ENCODE measurements at regions not wholly inside any gene's neighbourhood (a gene's known extent, or its start where the extent isn't known, plus 50 kb on each side); places are given as distances from the start of the nearest gene placed in this dataset.
"Not testable (repeated sequence)": the region's sequence is repeated elsewhere in the genome, so short reads cannot be mapped to it uniquely, and the experiment has no call there.

GRCh38 chr6:140849456-140849855 lies 1283.3 kb upstream of the GJE1 start:
- no peak for DNase-seq

- DNase-seq, result no peak
Measured at GRCh38 chr6:140847262-140847645, 1285.5 kb upstream of the GJE1 start.

GRCh38 chr6:140846503-140847261 lies 1286.0 kb upstream of the GJE1 start:
- no peak for DNase-seq

GRCh38 chr6:140845701-140846100 lies 1287.0 kb upstream of the GJE1 start:
- no peak for DNase-seq

- no peak for DNase-seq
Measured at GRCh38 chr6:140844167-140844566, 1288.6 kb upstream of the GJE1 start.

- DNase-seq, result no peak
Measured at GRCh38 chr6:140833408-140833807, 1299.3 kb upstream of the GJE1 start.

GRCh38 chr6:140830666-140831065 lies 1302.1 kb upstream of the GJE1 start:
- no peak for DNase-seq

- DNase-seq, result no peak
Measured at GRCh38 chr6:140828856-140829255, 1303.9 kb upstream of the GJE1 start.

GRCh38 chr6:140827593-140827992 lies 1305.1 kb upstream of the GJE1 start:
- DNase-seq, result no peak

- DNase-seq, result no peak
Measured at GRCh38 chr6:140825731-140826130, 1307.0 kb upstream of the GJE1 start.

GRCh38 chr6:140824595-140824994 lies 1308.1 kb upstream of the GJE1 start:
- no peak for DNase-seq

- DNase-seq, result no peak
Measured at GRCh38 chr6:140821196-140821595, 1311.5 kb upstream of the GJE1 start.

- no peak for DNase-seq
Measured at GRCh38 chr6:140817176-140817575, 1315.5 kb upstream of the GJE1 start.

GRCh38 chr6:140816681-140817080 lies 1316.0 kb upstream of the GJE1 start:
- no peak for DNase-seq

- DNase-seq, result no peak
Measured at GRCh38 chr6:140812636-140813035, 1320.1 kb upstream of the GJE1 start.

- DNase-seq, result no peak
Measured at GRCh38 chr6:140811642-140812041, 1321.1 kb upstream of the GJE1 start.

GRCh38 chr6:140809694-140810101 lies 1323.0 kb upstream of the GJE1 start:
- no peak for DNase-seq

- no peak for DNase-seq
Measured at GRCh38 chr6:140806431-140806830, 1326.3 kb upstream of the GJE1 start.

GRCh38 chr6:140794544-140794943 lies 1338.2 kb upstream of the GJE1 start:
- DNase-seq, result no peak

- no peak for DNase-seq
Measured at GRCh38 chr6:140790109-140790508, 1342.6 kb upstream of the GJE1 start.

- no peak for DNase-seq
Measured at GRCh38 chr6:140789466-140789865, 1343.3 kb upstream of the GJE1 start.

- DNase-seq, result no peak
Measured at GRCh38 chr6:140785926-140786325, 1346.8 kb upstream of the GJE1 start.

- no peak for DNase-seq
Measured at GRCh38 chr6:140784573-140784972, 1348.2 kb upstream of the GJE1 start.

GRCh38 chr6:140783504-140783903 lies 1349.2 kb upstream of the GJE1 start:
- DNase-seq, result not testable (repeated sequence)

GRCh38 chr6:140782941-140783340 lies 1349.8 kb upstream of the GJE1 start:
- DNase-seq, result no peak
